RKO (cell line): ENCODE measurements at regions not wholly inside any gene's neighbourhood (a gene's known extent, or its start where the extent isn't known, plus 50 kb on each side); places are given as distances from the start of the nearest gene placed in this dataset.
"Not testable (repeated sequence)": the region's sequence is repeated elsewhere in the genome, so short reads cannot be mapped to it uniquely, and the experiment has no call there.

Experiments
- DNase-seq: peaks from one replicate; pipeline ENCODE4 v3.0.0-alpha.2; 2016; ENCODE audit warnings: low spot score

DNA sequence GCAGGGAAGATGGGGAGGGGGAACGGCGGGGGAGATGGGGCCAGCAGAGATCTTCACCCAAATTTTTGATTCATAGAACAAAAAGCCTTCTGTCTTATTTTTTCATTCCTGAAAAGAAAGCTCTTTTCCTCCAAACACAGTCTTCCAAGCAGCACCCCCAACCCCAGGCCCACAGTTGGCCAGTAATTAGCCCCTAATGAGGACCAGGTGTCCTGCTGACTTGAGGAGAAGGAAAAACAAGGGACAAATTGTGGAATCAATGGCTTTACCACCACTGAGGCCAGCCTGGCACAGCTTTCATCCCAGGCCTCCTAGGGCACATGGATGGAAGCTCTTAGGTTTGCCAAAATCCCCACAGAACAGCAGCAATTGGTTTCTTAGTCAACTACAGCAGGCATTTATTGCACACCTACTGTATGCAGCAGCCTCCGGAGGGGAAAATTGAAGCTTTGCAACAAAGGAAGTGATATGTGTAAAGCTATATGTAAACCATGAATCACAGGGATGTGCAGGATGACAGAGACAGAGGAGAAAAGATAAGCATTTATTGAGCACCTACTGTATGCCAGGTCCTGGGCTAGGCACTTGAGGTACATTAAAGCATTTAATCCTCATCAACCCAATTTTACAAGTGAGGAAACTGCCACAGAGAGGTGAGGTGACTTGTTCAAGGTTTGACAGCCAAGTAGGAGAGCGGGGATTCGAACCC is 199.5 kb downstream of the TBC1D2B start:
- DNase-seq, result no peak

DNA sequence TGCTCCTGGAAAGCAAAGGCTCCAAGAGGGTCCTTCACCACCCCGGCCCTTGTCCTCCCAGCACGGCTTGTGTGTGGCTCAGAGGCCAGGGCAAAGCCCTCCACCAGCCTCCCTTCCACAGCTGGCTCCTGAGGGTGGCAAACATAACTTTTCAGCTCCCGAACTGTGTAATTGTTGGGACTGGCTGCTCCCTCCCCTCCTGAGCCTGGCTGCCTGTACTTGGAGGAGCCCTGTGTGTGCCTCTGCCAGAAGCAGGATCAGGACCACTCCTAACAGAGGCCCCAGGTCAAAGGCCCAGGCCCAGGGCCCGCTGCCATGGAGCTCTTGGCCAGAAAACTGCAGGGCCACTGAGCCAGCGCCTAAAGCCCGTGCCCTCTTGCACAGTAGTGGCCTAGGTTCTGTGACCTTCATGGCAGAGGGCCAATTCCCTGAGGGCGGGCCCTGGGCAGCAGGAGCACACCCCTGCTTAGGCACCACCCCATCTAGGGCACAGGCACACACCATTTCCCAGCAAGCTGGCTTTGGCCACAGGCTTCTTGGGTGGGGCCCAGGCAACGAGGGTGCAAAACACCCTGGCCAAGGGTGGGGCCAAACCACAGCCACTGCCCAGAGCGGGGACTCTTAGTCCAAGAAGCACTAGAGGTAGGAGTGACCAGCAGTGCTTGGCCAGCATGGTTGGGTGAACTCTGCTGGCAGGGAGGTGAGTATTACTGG is 201.2 kb downstream of the TBC1D2B start:
- not testable (repeated sequence) for DNase-seq

DNA sequence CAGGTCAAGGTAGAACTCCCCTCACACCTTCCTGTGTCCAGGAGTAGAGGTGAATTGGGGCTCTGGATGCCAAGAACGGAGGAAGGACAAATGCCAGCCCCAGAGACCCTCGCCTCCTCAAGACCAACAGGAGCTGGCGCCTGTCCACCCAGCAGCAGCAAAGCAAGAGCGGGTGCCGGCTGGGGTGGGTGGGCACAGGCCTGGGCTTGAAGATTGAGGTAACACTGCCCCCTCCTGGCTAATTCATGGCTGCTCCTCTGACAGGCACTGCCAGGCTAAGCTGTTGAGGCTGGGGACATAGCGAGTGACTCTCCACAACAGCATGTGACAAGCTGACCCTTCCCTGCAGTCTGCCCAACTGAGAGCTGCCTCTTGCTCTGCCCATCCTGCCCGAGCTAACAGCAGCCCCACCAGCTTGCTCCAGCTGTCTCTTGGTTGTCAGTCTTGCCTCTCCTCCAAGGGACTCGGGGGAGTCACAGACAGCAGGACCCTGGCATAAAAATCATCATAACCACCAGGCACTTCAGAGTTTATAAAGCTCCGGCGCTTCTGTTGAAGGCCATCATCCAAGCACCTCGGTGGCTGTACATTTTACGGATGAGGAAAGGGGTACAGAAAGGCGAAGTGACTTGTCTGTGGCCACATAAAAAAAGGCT is 202.3 kb downstream of the TBC1D2B start:
- DNase-seq, result not testable (repeated sequence)

DNA sequence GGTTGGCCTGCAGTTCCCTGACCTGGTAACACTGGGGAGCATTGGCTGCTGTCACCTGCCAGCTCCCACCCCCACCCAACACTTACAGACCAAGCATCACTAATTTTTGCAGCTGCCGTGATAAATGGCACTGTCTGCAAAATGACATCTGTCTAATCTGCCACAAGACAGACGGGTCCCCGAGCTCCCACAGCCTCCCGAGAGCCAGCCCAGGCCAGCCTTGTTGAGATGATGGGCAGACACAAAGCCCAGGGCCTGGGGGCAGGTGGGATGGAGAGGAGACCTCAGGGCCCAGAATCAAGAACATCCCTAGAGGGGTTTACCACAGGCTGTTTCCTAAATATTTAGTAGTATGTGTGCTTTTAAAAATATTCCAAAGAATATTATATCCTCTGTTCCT is 203.4 kb downstream of the TBC1D2B start:
- DNase-seq, result no peak

DNA sequence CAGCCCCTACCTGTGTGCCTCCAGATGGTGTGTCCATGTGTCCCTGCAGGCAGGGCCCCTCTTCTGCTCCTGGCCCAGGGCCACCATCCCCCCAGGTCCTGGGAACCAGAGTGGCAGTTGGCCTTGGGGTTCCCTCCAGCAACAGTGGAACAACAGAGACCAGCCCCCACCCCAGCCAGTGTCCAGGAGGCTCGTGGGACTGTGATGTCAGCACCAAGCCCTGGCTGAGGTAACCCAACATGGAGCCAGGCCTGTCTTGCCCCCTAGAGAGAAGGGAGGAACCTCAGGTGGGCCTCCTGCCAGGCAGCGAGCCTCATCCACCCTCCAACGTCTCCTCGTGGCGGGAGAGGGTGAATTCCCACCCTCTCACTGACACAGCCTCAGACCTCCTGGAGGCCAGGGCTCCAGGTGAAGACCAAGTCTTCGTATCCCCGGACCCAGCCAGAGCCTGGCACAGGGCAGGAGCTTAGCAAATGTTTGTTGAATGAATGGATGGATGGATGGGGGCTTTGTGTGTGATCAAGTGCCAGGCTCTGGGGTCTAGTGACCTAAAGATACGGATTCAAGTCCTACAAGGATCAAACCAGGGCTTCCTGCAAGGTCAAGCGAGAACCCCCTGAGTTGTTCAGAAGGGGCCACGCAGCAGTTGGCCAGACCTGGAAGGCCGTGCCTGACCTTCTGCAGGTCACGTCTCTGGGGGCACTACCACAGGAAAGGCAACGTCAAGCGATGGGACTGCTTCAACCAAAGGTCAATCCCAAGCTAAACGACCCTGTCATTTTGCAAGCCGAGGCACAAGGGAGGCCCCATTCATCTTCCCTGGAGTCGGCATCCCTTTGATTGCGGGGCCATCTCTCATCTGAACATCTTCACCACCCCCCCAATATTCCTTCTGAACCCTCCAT is 204.7 kb downstream of the TBC1D2B start:
- not testable (repeated sequence) for DNase-seq

DNA sequence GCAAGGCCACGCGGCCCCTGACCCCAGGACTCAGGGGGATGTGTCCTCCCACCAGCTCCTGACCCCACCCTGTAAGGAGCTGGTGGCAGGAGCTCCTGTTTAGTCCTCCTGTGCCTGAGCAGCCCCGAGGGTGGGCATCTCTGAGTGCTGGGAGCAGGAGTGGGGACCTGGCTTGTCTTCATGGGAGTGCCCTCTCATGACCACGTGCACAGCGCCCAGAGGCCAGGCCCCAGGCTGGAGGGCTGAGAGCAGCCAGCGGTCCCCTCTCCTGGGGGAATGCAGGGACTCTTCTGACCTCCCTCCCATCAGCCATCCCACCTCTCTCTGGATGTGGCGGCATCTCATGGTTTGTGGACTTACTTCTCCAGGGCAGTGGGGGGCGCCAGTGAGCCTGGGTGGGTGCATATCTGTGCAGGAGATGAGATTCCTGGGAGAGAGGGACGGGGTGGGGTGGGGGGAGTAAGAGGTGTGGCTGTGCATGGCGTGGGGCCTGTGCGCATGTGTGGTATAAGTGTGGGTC is 205.6 kb downstream of the TBC1D2B start:
- DNase-seq, result no peak

DNA sequence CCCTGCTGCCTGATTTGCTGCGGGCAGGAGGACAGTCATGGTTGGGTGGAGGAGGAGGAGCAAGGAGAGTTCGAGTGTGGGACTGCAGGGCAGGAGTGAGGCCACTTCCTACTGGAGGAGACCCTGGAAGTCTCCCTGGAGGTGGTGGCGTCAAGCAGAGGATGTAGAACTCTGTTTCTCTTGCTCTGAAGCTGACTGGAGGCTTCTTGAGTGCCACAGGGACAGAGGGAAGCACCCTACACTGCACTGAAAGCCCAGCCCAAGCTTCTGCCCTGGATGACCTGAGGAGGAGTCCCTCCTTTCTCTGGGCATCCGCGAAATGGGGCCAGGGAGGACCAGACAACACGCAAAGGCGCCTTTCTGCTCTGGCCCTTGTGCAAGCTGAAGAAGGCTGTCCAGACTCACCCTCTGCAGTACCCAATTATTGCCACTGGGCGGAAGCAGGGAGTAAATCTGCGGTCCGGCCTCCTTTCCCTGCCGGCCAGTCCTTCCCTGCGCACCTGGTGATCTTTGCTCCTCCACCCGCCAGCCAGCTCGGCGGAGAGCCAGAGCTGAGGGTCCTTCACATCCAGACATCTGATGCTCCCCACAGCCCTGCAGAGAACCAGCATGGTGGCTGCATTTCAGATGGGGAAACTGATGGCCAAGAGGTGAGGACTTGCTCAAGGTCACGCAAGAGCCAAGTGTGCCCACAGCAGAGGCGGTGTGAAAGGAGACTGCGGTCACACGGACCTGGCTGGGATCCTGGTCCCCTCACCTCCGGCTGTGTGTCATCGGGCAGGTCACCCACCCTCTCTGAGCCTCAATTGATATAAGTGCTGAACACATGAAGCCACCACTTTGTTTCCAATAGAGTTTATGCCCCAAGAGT is 207.1 kb downstream of the TBC1D2B start:
- peak; percentile 54 for DNase-seq

DNA sequence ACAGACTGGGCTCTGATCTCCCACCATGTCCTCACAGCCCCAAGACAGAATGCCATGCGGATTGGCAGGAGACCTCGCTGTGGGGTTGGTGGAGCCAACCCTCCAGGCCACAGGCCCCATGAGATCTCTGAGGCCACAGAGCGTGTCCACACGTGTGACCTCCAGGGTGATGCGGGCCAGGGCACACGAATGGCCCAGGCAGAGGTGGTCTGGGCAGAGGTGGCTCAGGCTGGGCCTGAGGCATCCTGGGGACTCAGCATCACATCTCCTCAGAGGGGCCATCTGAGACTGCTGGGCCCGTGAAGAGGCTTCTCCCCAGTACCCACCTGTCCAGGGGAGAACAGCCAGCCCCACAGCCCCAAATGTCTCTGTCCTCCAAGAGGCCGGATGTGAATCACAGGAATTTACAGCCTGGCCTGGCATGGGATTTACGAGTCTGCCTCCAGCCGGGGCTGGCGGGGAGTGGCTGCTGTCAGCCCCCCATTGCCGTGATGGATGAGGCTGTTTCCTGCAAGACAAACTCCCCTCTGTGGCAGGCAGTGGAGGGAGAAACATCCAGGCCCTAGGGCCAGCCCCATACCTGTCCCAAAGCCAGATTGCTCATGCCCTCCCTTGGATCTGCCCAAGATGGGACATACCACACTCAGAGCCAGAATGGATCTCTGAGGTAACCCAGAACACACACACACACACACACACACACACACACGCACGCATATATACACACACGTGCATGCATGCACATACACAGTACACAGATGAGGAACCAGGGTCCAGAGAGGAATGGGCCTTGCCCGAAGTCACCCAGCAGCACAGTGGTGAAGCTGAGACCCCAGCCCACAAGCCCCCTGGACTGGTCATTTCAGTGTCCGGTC is 208.3 kb downstream of the TBC1D2B start:
- no peak for DNase-seq

DNA sequence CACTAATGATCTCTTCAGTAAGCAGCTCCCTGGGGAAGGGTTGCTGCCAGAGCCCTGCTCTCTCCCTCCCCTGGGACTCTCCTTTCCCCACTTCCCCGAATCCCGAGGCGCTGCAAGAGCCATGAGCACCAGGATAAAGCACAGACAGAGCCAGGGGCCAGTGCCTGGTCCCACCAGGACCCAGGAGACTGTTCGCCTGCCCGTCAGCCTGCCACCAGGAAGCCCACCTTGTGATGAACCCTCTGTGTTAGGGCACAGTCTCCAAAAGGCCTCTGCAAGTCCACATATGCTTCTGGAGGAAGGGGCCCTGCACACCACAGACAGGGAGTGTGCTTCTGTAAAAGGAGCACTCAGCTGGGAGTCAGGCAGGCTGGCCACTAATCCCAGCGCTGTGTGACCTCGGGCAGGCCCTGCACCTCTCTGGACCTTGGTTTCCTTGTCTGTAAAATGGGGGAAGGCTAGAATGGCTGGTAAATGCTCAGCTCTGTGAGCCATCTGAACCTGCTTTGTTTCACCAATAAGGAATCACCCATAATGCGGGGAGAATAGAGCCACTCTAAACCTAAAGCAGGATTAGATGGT is 209.4 kb downstream of the TBC1D2B start:
- DNase-seq, result not testable (repeated sequence)

DNA sequence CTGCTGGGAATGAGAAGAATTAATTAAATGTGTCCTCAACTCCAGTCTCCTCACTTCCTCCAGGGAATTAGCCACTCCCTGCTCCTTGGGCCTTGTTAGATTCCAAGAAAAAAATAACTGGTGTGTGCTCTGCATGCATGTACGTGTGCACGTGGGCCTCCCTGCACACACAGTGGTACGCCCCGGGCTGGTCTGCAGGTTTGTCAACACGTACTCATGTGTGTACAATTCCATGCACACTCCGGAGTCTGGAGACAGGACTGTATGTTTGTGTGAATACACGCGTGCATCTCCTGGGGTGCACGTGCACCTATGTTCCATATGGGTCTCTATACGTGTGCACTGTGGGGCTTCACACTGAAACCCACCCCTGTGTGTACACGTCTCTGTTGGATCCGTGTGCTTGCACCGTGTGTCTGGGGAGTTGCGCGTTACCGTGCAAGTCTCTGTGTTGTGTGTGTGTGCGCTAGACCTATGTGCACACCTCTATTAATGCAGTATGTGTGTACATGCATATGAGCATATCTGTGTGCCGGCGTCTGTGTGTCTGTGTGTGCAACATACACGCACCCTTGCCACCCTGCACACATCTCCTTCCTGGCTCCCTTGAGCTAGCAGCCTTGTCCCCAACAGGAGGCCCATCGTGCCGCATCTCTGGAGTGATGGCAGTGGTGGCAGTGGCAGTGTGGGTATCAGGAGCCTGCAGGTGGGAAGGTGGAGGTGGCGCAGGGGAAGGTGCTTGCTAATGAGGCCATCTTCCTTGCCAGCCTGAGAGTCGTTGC is 210.1 kb downstream of the TBC1D2B start:
- DNase-seq, result no peak

DNA sequence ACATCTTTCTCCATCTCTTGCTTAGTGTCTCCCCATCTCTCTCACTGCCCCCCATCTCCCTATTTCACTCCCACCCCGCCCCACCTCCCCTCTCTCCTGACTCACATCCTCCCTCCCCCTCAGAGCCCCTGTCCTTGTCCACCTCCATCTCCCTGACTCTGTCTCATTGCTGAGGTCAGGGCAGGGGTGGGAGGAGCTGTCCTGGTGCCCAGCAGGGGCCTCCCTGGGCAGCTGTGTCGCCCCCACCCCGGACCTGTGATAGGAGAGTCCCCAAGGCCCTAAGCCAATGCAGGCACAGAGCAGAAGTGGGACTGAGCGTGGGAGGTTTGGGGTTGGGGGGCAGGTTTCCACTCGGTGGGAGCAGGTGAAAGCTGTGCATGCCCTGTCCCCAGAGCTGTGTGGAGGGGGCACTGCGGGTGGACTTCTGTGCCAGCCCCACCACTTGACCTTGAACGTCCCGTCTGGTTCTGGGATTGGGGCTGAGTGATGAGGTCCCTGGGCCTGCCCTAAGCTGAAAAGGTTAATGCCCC is 210.8 kb downstream of the TBC1D2B start:
- DNase-seq, result no peak

DNA sequence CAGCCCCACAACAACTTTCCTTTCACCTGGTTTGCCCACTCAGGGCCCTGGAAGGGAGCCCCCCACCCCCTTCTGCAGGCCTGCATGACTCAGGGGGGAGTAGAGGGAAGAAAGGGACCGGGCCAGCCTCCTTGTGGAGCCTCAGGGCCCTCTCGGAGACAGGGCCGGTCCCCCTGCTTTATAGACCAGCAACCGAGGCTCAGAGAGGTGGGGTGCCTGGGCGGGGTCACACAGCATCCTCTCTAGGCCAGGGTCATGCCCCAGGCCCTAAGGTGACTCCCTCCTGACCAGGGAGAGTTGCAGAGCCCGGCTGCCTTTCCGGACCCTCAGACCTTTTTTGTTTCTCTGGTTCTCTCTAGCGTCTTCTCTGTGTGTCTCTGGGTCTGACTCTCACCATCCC is 211.3 kb downstream of the TBC1D2B start:
- no peak for DNase-seq

DNA sequence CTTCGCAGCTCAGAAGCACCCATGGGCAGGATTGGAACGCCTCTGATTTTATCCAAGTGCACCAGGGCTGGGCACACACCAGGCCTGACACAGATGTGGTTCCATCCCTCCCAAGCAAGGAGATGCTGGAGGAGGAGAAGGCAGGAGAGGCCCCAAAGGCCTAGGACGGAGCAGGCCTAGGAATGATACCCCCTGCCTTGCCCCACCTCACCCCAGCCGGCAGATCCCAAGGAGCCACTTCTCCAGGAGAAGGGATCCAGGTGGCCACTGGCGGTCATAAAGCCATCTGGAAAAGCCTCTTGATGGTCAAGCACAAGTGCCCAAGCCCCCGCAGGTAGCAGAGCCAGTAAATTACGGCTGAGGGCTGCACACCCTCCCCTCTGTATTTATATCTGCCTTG is 211.8 kb downstream of the TBC1D2B start:
- no peak for DNase-seq

DNA sequence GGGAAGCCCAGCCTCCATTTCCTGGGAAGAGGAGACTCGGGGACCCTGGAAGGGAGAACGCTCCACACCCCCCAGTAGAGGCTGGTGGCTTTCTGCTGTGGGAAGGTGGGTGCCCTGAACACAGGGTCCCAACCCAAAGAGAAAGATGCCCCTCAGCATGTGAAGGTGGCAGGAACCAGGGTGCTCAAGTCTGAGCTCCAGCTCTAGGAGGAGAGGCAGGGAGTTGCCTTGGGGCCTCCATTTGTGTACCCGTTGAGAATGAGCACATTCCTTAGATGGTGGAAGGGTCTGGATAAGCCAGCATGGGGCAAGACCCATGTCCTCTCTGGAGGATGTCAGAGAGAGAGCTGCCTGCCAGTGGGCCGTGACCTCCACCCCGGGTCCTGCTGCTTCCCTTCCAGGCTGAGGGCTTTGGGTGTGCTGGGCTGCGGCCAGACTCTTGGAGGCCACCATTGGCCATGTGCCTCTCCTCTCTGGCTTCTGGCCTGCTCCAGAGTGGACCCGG is 212.4 kb downstream of the TBC1D2B start:
- no peak for DNase-seq

DNA sequence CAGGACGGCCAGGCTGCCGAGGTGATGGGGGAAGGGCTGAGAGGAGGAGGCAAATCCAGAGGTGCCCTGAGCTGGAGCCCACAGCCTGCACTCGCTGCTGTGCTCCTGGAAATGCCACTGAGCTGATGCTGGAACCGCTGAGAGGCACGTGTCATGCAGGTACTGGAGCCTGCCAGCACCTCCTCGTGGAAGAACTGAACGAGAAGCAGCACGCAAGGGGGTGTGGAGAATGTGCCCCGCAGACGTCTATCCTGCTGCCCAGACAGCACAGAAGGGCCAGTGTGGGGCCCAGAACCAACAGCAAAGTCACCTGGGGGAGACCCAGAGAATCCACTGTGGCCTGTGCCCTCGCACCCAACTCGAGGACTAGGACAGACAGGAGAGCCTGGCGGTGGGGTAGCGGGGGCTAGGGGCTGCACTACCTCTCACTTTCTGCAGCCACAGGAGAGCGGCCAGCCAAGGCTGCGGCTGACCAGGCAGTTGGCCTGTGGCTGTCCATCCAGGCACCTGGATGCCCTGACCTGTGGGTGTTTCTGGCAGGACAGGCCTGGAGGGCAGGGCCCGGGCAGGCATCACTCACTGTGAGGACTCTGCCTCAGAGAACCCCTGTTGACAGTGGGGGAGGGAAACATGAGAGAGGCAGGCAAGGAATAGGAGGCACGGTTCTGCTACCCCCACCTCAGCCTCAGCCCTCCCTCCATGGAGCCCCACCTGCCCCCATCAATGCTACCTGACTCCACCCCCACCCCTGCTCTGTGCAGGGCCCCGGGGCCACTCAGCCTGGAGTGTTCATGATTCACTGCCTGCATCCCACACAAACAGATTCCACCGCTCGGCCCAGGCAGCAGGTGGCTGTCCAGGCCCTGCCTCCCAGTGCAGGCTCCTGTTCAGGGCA is 213.1 kb downstream of the TBC1D2B start:
- no peak for DNase-seq

DNA sequence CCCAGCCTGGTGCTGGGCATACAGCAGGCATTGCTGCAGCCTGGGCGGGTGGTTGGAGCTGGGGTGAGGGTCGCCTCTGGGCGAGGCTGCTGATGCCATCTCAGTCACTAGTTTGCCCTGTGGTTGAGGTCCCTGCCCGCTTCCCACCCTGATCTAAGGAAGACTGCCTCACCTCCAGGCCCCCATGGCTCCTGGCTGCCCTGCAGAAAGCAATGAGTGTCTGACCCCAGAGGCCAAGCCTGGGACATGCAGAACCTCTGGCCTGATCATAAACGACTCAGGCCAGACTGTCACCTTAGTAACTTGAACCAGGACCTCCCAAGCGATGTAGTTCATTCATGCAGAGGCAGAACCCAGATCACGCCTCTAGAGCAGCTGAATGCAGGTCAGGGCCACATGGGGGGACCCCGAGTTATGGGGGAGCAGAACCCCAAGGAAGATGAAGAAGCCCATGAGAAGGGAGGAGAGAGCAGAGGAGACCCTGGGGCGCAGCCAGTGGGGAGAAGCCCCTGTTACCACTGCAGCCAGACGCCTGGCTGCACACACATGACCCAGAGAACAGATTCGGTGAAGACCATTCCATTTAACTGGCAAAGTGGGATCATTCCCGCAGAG is 213.9 kb downstream of the TBC1D2B start:
- no peak for DNase-seq

DNA sequence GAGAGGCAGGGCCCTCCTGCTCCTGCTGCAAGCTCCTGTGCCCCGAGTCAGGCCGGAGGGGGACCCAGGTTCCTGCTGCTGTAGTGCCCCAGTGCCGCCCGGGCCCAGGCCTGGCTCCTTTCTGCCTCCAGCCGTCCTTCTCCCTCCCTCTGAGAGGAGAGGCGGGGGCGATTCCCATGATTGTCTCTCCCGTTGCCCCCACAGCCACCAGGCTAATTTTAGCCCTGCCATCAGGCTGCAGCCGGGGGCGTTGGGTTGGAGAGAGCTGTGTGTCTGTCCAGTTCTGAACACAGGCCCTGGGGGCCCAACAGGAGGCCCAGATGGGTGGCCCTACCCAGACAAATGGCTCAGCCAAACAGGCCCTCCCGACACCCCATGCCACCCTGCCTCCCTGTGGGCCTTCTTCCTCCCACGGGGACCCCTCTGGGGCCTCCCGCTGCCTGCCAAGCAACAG is 214.8 kb downstream of the TBC1D2B start:
- DNase-seq, result no peak
